ENCODE measurements at regions not wholly inside any gene's neighbourhood (a gene's known extent, or its start where the extent isn't known, plus 50 kb on each side); places are given as distances from the start of the nearest gene placed in this dataset.

DNA sequence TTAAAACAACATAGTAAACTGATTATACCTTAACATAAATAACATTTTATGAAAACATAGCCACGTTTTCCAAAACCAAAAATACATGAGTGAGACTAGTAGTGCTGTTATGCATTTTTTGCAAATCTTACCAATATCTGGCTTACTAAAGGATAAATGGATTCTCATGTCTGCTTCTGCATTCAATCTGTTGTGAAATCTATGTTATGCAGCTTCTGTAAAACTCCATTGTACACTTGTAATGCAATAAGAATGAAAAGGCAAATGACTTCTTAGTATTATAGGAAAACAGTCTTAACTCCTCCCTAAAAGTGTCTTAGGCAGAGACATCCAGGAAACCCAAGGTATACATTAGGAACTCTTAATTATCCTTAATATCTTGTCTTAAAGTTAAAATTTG, 330.9 kb upstream of the THBS1 start:
- Histone ChIP-seq H3K27ac (ENCODE audit: low read depth, low read length, poor library complexity, severe bottlenecking) (no peak overlapping the region), H3K79me2 (ENCODE audit: insufficient read depth, low read length) (no peaks in the 10 kb centered on the region), H3K27me3 (ENCODE audit: insufficient read depth, low read length) (no peaks in the 10 kb centered on the region), H4K20me1 (ENCODE audit: insufficient read depth, low read length) (no peaks in the 10 kb centered on the region), H3K36me3 (ENCODE audit: insufficient read depth, low read length) (no peaks in the 10 kb centered on the region), H3K4me2 (ENCODE audit: low read length) (no peak overlapping the region), H2AFZ (ENCODE audit: low read length) (no peak overlapping the region), H3K9ac (ENCODE audit: low read length) (no peak overlapping the region), H3K4me1 (ENCODE audit: insufficient read depth, low read length, severe bottlenecking) (no peaks in the 10 kb centered on the region), H3F3A (ENCODE audit: insufficient read depth, low read length) (no peaks in the 10 kb centered on the region), H3K4me3 (ENCODE audit: low read depth, low read length, poor library complexity, severe bottlenecking) (no peak overlapping the region), H3K9me2 (ENCODE audit: low read depth, low read length) (no peaks in the 10 kb centered on the region), H3K9me3 (ENCODE audit: low read length) (no peaks in the 10 kb centered on the region)
- TF ChIP-seq, protein P1, sequence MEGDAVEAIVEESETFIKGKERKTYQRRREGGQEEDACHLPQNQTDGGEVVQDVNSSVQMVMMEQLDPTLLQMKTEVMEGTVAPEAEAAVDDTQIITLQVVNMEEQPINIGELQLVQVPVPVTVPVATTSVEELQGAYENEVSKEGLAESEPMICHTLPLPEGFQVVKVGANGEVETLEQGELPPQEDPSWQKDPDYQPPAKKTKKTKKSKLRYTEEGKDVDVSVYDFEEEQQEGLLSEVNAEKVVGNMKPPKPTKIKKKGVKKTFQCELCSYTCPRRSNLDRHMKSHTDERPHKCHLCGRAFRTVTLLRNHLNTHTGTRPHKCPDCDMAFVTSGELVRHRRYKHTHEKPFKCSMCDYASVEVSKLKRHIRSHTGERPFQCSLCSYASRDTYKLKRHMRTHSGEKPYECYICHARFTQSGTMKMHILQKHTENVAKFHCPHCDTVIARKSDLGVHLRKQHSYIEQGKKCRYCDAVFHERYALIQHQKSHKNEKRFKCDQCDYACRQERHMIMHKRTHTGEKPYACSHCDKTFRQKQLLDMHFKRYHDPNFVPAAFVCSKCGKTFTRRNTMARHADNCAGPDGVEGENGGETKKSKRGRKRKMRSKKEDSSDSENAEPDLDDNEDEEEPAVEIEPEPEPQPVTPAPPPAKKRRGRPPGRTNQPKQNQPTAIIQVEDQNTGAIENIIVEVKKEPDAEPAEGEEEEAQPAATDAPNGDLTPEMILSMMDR (IDR thresholded peaks at IDR 0.05; ENCODE audit: low read length): no peak
- no peak for TF ChIP-seq EZH2 (IDR thresholded peaks at IDR 0.05; ENCODE audit: borderline replicate concordance, low read length)

DNA sequence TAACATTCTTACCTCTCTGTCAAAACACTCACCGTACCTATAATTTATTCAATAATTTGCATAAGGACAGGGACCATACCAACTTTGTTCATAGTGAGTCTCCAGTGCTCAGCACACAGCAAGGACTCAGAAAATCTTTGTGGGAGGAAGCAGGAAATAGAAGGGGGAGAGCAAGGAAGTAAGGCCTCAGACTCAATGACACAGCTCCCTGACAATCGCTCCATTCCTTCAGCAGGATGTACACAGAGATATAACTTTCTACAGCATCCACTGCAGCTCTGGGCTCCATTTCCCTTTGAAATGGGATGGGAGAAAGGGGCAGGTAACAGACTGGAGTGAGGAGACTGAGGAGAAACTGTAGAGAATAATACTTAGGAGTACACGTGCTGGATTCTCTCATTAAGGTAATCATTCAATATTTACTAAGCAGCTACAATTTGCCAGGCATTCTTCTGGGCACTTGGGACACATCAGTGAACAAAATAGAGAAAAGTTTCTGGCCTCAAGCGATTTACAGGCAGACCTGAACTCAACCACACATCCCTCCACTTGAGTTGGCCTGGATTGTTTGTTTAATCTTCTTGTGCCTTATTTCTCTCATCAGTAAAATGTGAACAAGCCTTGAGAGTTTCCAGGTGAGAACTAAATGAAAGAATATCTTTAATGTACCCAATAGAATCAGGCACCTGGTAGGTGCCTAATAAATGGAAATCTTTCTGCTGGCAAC, 330.3 kb upstream of the THBS1 start:
- H3K27ac ChIP-seq (ENCODE audit: low read depth, low read length, poor library complexity, severe bottlenecking): no peak overlapping the region
- H3K4me2 ChIP-seq (ENCODE audit: low read length): no peak overlapping the region
- H3K9me2 ChIP-seq (ENCODE audit: low read depth, low read length): no peaks in the 10 kb centered on the region
- H3K27me3 ChIP-seq (ENCODE audit: insufficient read depth, low read length): no peaks in the 10 kb centered on the region
- no peak overlapping the region for H3K4me3 ChIP-seq (ENCODE audit: low read depth, low read length, poor library complexity, severe bottlenecking)
- TF ChIP-seq, protein P1 (IDR thresholded peaks at IDR 0.05; ENCODE audit: low read length): no peak
- TF ChIP-seq EZH2 (IDR thresholded peaks at IDR 0.05; ENCODE audit: borderline replicate concordance, low read length): no peak
- no peaks in the 10 kb centered on the region for H3K36me3 ChIP-seq (ENCODE audit: insufficient read depth, low read length)
- no peaks in the 10 kb centered on the region for H3K79me2 ChIP-seq (ENCODE audit: insufficient read depth, low read length)
- H3K4me1 ChIP-seq (ENCODE audit: insufficient read depth, low read length, severe bottlenecking): no peaks in the 10 kb centered on the region
- H3F3A ChIP-seq (ENCODE audit: insufficient read depth, low read length): no peaks in the 10 kb centered on the region
- no peak overlapping the region for H2AFZ ChIP-seq (ENCODE audit: low read length)
- H3K9me3 ChIP-seq (ENCODE audit: low read length): no peaks in the 10 kb centered on the region
- H4K20me1 ChIP-seq (ENCODE audit: insufficient read depth, low read length): no peaks in the 10 kb centered on the region
- no peak overlapping the region for H3K9ac ChIP-seq (ENCODE audit: low read length)

DNA sequence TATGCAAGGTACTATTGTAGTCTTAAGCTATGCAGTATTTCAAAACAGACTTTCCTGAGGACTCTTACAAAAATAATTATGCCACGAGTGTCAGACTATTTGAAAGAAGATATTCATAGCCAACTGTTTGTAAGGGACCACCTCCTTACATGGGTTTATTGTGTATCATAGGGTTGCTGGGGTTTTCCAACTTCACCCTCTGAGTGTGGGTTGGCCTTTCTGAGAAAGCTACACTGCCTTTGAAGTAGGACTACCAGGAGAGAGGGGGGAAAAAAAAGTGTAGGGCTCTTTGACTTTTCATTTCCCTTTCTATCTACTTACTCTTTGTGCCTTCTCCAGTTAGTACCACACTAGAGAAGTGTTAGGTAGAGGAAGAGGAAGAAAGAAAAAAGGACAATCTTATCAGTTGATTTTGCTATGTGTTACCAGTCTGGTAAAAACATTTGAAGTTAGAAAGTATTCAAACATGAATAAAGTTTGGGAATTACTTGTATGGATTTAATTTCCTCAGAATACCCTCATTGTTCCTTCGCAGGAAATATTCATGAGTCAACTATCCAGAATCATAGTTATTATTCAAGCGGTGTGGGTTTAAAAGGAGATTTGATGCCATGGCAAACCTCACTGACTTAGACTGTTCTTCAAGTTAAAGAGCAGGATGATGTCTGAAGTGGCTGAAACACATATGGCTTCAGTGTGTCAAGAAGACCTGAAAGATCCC, 329.3 kb upstream of the THBS1 start:
- Histone ChIP-seq H3K36me3 (ENCODE audit: insufficient read depth, low read length) (no peaks in the 10 kb centered on the region), H3K4me1 (ENCODE audit: insufficient read depth, low read length, severe bottlenecking) (no peaks in the 10 kb centered on the region), H3K9me2 (ENCODE audit: low read depth, low read length) (no peaks in the 10 kb centered on the region), H3K4me2 (ENCODE audit: low read length) (no peak overlapping the region), H3K27me3 (ENCODE audit: insufficient read depth, low read length) (no peaks in the 10 kb centered on the region), H3K9ac (ENCODE audit: low read length) (no peak overlapping the region), H3F3A (ENCODE audit: insufficient read depth, low read length) (no peaks in the 10 kb centered on the region), H4K20me1 (ENCODE audit: insufficient read depth, low read length) (no peaks in the 10 kb centered on the region), H3K27ac (ENCODE audit: low read depth, low read length, poor library complexity, severe bottlenecking) (no peak overlapping the region), H3K79me2 (ENCODE audit: insufficient read depth, low read length) (no peaks in the 10 kb centered on the region), H3K4me3 (ENCODE audit: low read depth, low read length, poor library complexity, severe bottlenecking) (no peak overlapping the region), H2AFZ (ENCODE audit: low read length) (no peak overlapping the region), H3K9me3 (ENCODE audit: low read length) (no peaks in the 10 kb centered on the region)
- TF ChIP-seq, protein P1 (IDR thresholded peaks at IDR 0.05; ENCODE audit: low read length): no peak
